NCI-H1105 (cell line): ENCODE measurements at regions not wholly inside any gene's neighbourhood (a gene's known extent, or its start where the extent isn't known, plus 50 kb on each side); places are given as distances from the start of the nearest gene placed in this dataset.

Source experiments
- DNase-seq: peaks from one replicate; lab custom pipeline; 2025; lab: John Stamatoyannopoulos, UW

GRCh38 chr11:104529906-104530305 lies 366.0 kb upstream of the PDGFD start:
- DNase-seq = no peak

- DNase-seq = no peak
These were observed 365.3 kb upstream of the PDGFD start for GRCh38 chr11:104529213-104529612.

GRCh38 chr11:104526006-104526405 lies 362.1 kb upstream of the PDGFD start:
- DNase-seq = peak; percentile 20

- DNase-seq = no peak
These were observed 361.5 kb upstream of the PDGFD start for GRCh38 chr11:104525416-104525815.

GRCh38 chr11:104524254-104524653 lies 360.3 kb upstream of the PDGFD start:
- no peak for DNase-seq

GRCh38 chr11:104523611-104524010 lies 359.7 kb upstream of the PDGFD start:
- DNase-seq = no peak

GRCh38 chr11:104522650-104523049 lies 358.7 kb upstream of the PDGFD start:
- DNase-seq = no peak

GRCh38 chr11:104522123-104522522 lies 358.2 kb upstream of the PDGFD start:
- DNase-seq = no peak

GRCh38 chr11:104510169-104510568 lies 346.2 kb upstream of the PDGFD start:
- no peak for DNase-seq

- DNase-seq = no peak
These were observed 326.2 kb upstream of the PDGFD start for GRCh38 chr11:104490182-104490581.

GRCh38 chr11:104488561-104488960 lies 324.6 kb upstream of the PDGFD start:
- DNase-seq = no peak

GRCh38 chr11:104487046-104487806 lies 323.3 kb upstream of the PDGFD start:
- DNase-seq = no peak

- DNase-seq = no peak
These were observed 321.0 kb upstream of the PDGFD start for GRCh38 chr11:104484804-104485554.

GRCh38 chr11:104476898-104477297 lies 313.0 kb upstream of the PDGFD start:
- DNase-seq = no peak

GRCh38 chr11:104476454-104476853 lies 312.5 kb upstream of the PDGFD start:
- DNase-seq = no peak

- DNase-seq = no peak
These were observed 303.5 kb upstream of the PDGFD start for GRCh38 chr11:104467404-104467803.

GRCh38 chr11:104465321-104465720 lies 301.4 kb upstream of the PDGFD start:
- DNase-seq = no peak

- no peak for DNase-seq
These were observed 300.7 kb upstream of the PDGFD start for GRCh38 chr11:104464691-104465090.

GRCh38 chr11:104462341-104462740 lies 298.4 kb upstream of the PDGFD start:
- no peak for DNase-seq

GRCh38 chr11:104451197-104451893 lies 287.4 kb upstream of the PDGFD start:
- no peak for DNase-seq

- peak; percentile 59 for DNase-seq
These were observed 279.4 kb upstream of the PDGFD start for GRCh38 chr11:104443387-104443786.

GRCh38 chr11:104442321-104442720 lies 278.4 kb upstream of the PDGFD start:
- DNase-seq = no peak

GRCh38 chr11:104435494-104435893 lies 271.5 kb upstream of the PDGFD start:
- no peak for DNase-seq
